ENCODE measurements at regions not wholly inside any gene's neighbourhood (a gene's known extent, or its start where the extent isn't known, plus 50 kb on each side); places are given as distances from the start of the nearest gene placed in this dataset.

- TF ChIP-seq RBBP5 (IDR thresholded peaks at IDR 0.05; ENCODE audit: borderline replicate concordance, low read depth, low read length) (no peak), SUZ12 (IDR thresholded peaks at IDR 0.05; ENCODE audit: low read length) (no peak), TCF12 (IDR thresholded peaks at IDR 0.05; ENCODE audit: low read depth, low read length) (no peak), KDM1A (IDR thresholded peaks at IDR 0.05; ENCODE audit: borderline replicate concordance, low read length) (no peak), SRF (IDR thresholded peaks at IDR 0.05; ENCODE audit: low read depth, low read length) (no peak), TEAD4 (IDR thresholded peaks at IDR 0.05; ENCODE audit: low read depth, low read length) (no peak), USF2 (IDR thresholded peaks at IDR 0.05; ENCODE audit: low read length) (no peak), JUN (IDR thresholded peaks at IDR 0.05; ENCODE audit: low read depth, low read length) (no peak), SP1 (IDR thresholded peaks at IDR 0.05; ENCODE audit: low read depth, low read length) (no peak)
These were observed 422.8 kb downstream of the SH2D1A start (continued) for GRCh38 chrX:124769166-124769565.

Data from H1 (cell line).